ENCODE measurements at regions not wholly inside any gene's neighbourhood (a gene's known extent, or its start where the extent isn't known, plus 50 kb on each side); places are given as distances from the start of the nearest gene placed in this dataset.

DNA sequence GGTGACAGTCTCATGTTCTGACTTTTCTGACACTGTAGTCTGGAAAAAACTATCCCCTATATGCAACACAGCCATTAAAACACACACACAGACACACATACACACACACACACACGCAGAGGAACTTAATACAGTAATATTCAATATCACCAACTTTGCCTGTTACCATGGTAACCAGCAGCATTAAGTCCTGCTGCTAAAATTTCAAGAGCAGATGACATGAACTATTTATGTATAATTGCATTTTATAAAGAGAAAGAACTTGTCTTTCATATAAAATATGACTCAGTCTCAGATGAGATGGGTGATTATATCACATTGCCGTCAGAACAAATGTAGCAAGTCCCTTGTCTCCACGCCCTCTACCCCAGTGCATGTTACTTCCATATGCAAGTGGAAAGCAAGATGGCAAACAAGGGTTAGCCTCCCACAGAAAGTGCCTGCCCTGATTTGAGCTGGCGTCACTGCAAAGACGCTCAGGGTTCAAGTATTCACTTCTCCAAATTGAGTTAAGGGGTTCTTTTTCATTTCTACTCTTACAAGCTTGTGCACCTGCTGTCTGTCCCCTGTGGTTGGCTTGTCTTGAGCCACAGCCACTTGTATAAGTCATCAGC is 576.8 kb downstream of the UQCRFS1 start:
- DNase-seq (ENCODE audit: low spot score) (no peak), ATAC-seq (ENCODE audit: low read depth) (no peak)
- Histone ChIP-seq H3K4me1 (ENCODE audit: insufficient read depth, poor library complexity, severe bottlenecking) (no peaks in the 10 kb centered on the region), H3K27ac (ENCODE audit: poor library complexity, severe bottlenecking) (no peak overlapping the region), H3K9me3 (ENCODE audit: severe bottlenecking) (no peaks in the 10 kb centered on the region), H3K27me3 (ENCODE audit: insufficient read depth, poor library complexity, severe bottlenecking) (no peaks in the 10 kb centered on the region), H3K4me3 (ENCODE audit: severe bottlenecking) (no peak overlapping the region), H3K36me3 (ENCODE audit: low read depth) (no peaks in the 10 kb centered on the region)
- TF ChIP-seq, protein P1, sequence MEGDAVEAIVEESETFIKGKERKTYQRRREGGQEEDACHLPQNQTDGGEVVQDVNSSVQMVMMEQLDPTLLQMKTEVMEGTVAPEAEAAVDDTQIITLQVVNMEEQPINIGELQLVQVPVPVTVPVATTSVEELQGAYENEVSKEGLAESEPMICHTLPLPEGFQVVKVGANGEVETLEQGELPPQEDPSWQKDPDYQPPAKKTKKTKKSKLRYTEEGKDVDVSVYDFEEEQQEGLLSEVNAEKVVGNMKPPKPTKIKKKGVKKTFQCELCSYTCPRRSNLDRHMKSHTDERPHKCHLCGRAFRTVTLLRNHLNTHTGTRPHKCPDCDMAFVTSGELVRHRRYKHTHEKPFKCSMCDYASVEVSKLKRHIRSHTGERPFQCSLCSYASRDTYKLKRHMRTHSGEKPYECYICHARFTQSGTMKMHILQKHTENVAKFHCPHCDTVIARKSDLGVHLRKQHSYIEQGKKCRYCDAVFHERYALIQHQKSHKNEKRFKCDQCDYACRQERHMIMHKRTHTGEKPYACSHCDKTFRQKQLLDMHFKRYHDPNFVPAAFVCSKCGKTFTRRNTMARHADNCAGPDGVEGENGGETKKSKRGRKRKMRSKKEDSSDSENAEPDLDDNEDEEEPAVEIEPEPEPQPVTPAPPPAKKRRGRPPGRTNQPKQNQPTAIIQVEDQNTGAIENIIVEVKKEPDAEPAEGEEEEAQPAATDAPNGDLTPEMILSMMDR (IDR thresholded peaks at IDR 0.05; ENCODE audit: poor library complexity, severe bottlenecking), result no peak

DNA sequence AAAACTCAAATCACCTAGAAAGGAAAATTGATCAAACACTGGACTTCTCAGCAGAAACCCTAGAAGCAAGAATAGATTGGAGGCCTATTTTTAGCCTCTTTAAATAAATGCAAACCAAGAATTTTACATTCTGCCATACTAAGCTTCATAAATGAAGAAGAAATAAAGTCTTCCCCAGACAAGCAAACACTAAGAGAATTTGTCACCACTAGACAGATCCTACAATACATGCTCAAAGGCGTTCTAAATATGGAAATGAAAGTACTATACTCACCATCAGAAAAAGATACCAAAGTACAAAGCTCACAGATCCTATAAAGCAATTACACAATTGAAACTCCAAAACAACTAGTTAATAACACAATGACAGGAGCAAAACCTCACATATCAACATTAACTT is 578.1 kb downstream of the UQCRFS1 start:
- ATAC-seq (ENCODE audit: low read depth) (no peak), DNase-seq (ENCODE audit: low spot score) (no peak)
- no peaks in the 10 kb centered on the region for H3K27me3 ChIP-seq (ENCODE audit: insufficient read depth, poor library complexity, severe bottlenecking)
- H3K27ac ChIP-seq (ENCODE audit: poor library complexity, severe bottlenecking), result no peak overlapping the region
- no peaks in the 10 kb centered on the region for H3K9me3 ChIP-seq (ENCODE audit: severe bottlenecking)
- H3K36me3 ChIP-seq (ENCODE audit: low read depth), result no peaks in the 10 kb centered on the region
- no peaks in the 10 kb centered on the region for H3K4me1 ChIP-seq (ENCODE audit: insufficient read depth, poor library complexity, severe bottlenecking)
- H3K4me3 ChIP-seq (ENCODE audit: severe bottlenecking), result no peak overlapping the region
- TF ChIP-seq, protein P1 (IDR thresholded peaks at IDR 0.05; ENCODE audit: poor library complexity, severe bottlenecking), result no peak

DNA sequence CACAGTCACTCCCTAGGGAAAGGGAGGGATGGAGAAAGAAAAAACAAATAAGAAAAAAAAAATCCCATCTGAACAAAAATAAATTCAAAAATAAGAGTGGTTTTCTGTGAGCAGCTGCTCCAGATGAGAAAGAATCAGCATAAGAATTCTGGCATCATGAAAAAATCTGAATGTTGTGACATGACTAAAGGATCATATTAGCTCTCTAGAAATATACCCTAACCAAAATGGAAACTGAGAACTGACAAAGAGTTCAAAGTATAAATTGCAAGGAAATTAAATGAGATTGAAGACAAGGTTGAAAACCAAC is 579.0 kb downstream of the UQCRFS1 start:
- Histone ChIP-seq H3K4me3 (ENCODE audit: severe bottlenecking) (no peak overlapping the region), H3K27me3 (ENCODE audit: insufficient read depth, poor library complexity, severe bottlenecking) (no peaks in the 10 kb centered on the region), H3K4me1 (ENCODE audit: insufficient read depth, poor library complexity, severe bottlenecking) (no peaks in the 10 kb centered on the region), H3K9me3 (ENCODE audit: severe bottlenecking) (no peaks in the 10 kb centered on the region), H3K27ac (ENCODE audit: poor library complexity, severe bottlenecking) (no peak overlapping the region), H3K36me3 (ENCODE audit: low read depth) (no peaks in the 10 kb centered on the region)
- TF ChIP-seq, protein P1 (IDR thresholded peaks at IDR 0.05; ENCODE audit: poor library complexity, severe bottlenecking), result peak; percentile 44
- ATAC-seq (ENCODE audit: low read depth) (no peak), DNase-seq (ENCODE audit: low spot score) (no peak)

DNA sequence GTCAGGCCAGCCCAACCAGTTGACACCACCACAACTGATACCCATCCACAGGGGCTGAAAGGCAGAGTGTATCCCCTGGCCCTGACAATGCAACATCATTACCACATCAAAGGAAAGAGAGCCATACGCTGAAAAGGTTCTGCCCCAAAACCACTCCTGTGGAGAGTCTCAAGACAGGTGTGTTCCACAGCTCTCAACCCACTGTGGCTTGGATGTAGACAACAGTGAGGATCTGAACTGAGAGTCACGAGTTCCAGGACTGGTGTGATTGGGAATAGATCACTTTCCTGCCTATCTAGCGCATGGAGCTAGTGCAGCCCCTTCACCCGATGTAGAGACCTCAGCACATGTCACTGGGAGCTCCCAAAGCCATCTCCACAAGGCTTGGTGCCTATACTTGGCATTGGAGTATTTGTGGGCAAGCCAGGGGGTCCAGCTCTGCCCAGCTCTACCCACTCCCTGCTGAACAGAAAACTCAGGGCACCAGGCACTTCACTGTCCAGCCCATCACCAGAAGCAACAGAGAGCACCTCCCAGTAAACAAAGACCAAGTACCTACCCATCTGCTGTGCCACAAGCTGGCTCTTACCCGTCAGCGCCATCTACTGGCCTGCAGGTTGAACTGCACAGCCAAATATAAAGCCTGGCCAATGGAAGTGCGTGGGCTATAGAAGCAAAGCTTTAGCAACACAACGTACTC is 579.5 kb downstream of the UQCRFS1 start:
- Histone ChIP-seq H3K27me3 (ENCODE audit: insufficient read depth, poor library complexity, severe bottlenecking) (no peaks in the 10 kb centered on the region), H3K4me1 (ENCODE audit: insufficient read depth, poor library complexity, severe bottlenecking) (no peaks in the 10 kb centered on the region), H3K9me3 (ENCODE audit: severe bottlenecking) (no peaks in the 10 kb centered on the region), H3K4me3 (ENCODE audit: severe bottlenecking) (no peak overlapping the region), H3K36me3 (ENCODE audit: low read depth) (no peaks in the 10 kb centered on the region), H3K27ac (ENCODE audit: poor library complexity, severe bottlenecking) (no peak overlapping the region)
- ATAC-seq (ENCODE audit: low read depth), result peak; percentile 44; the same call in 1 of the 3 replicates
- no peak for DNase-seq (ENCODE audit: low spot score)
- TF ChIP-seq, protein P1 (IDR thresholded peaks at IDR 0.05; ENCODE audit: poor library complexity, severe bottlenecking), result peak; percentile 76
